A549 (cell line): ENCODE measurements at regions not wholly inside any gene's neighbourhood (a gene's known extent, or its start where the extent isn't known, plus 50 kb on each side); places are given as distances from the start of the nearest gene placed in this dataset.
"Not testable (repeated sequence)": the region's sequence is repeated elsewhere in the genome, so short reads cannot be mapped to it uniquely, and the experiment has no call there.

Experiments
- ATAC-seq, 2 experiments: fragments of 200-7000 bp in 1 of 2; fragments of >200 bp in 1 of 2; cut with Nextera tagmentation in 1 of 2; cut with Tn5 transposase in 1 of 2; 3 replicates each; pipeline versions ENCODE4 v1.8.0 to v1.9.1; 2018 to 2020; ENCODE audit warnings: mild to moderate bottlenecking in 1 of 2, moderate library complexity in 1 of 2
- CTCF ChIA-PET: fragments of 300-600 bp; sonication (Branson Sonifier 250); formaldehyde crosslinking; extraction: SDS; loops from one replicate; lab custom pipeline; 2021; ENCODE audit warnings: antibody characterized with exemption, inconsistent platforms; lab: Yijun Ruan, JAX
- POLR2A ChIA-PET: fragments of 350-600 bp; formaldehyde crosslinking; extraction: SDS; loops from one replicate; lab custom pipeline; 2021; ENCODE audit warnings: antibody characterized with exemption, inconsistent platforms; lab: Yijun Ruan, JAX
- DNase-seq, 2 experiments: peaks; one replicate each; pipeline versions ENCODE4 v3.0.0 to v3.0.0-alpha.2; 2011 to 2016; ENCODE audit warnings: low read depth in 1 of 2, low spot score in 1 of 2
- FAIRE-seq: peaks from 2 replicates; lab custom pipeline; 2011; peaks lifted over from hg19 to GRCh38; lab: Jason Lieb, UNC
- H3K27ac ChIP-seq, 2 experiments: fragments of >200 bp; sonication (Bioruptor Twin); formaldehyde crosslinking; 3 replicates each; pipeline ENCODE4 v1.5.1; 2016 to 2017
- H3K4me1 ChIP-seq: fragments of >200 bp; sonication (Bioruptor Twin); formaldehyde crosslinking; 3 replicates; pipeline ENCODE4 v1.6.1; 2016
- H3K4me2 ChIP-seq: fragments of >200 bp; sonication (Bioruptor Twin); formaldehyde crosslinking; 3 replicates; pipeline ENCODE4 v1.6.1; 2016
- H3K4me3 ChIP-seq: fragments of >200 bp; sonication (Bioruptor Twin); formaldehyde crosslinking; 3 replicates; pipeline ENCODE4 v1.5.1; 2016
- H3K9me3 ChIP-seq: fragments of >200 bp; sonication (Bioruptor Twin); formaldehyde crosslinking; 3 replicates; pipeline ENCODE4 v1.6.1; 2016
- CHD2 ChIP-seq: fragments of 150-350 bp; IDR thresholded peaks from 2 replicates; pipeline ENCODE4 v1.6.1; 2014; ENCODE audit warnings: low read length; ENCODE audit not compliant: partially characterized antibody
- ESRRA ChIP-seq: fragments of 150-350 bp; IDR thresholded peaks from 2 replicates; pipeline ENCODE4 v1.6.1; 2014; ENCODE audit warnings: mild to moderate bottlenecking, low read length, borderline replicate concordance
- HEYL ChIP-seq: fragments of 250-450 bp; sonication (Bioruptor Pico); IDR thresholded peaks from 2 replicates; pipeline ENCODE4 v1.8.0; 2021; ENCODE audit warnings: mild to moderate bottlenecking, moderate library complexity
- HOXA7 ChIP-seq: fragments of 250-450 bp; sonication (Bioruptor Pico); IDR thresholded peaks from 2 replicates; pipeline ENCODE4 v1.5.0; 2020; ENCODE audit warnings: mild to moderate bottlenecking, moderate library complexity
- HOXB13 ChIP-seq: fragments of 250-450 bp; sonication (Bioruptor Pico); IDR thresholded peaks from 2 replicates; pipeline ENCODE4 v1.5.0; 2020; ENCODE audit warnings: low read depth, mild to moderate bottlenecking, moderate library complexity
- HOXB5 ChIP-seq: fragments of 250-450 bp; sonication (Bioruptor Pico); IDR thresholded peaks from 2 replicates; pipeline ENCODE4 v1.5.0; 2020; ENCODE audit warnings: mild to moderate bottlenecking, moderate library complexity
- KDM1A ChIP-seq: fragments of 200-600 bp; sonication (generic); IDR thresholded peaks from 2 replicates; pipeline ENCODE4 v1.6.1; 2016; ENCODE audit warnings: low read depth, mild to moderate bottlenecking
- NFE2L2 ChIP-seq: fragments of 150-350 bp; conservative IDR thresholded peaks from 2 replicates; pipeline ENCODE4 v1.6.1; 2014; ENCODE audit warnings: low read length
- RAD21 ChIP-seq, 2 experiments: fragments of >200 bp in 1 of 2; sonication (Bioruptor Twin) in 1 of 2; formaldehyde crosslinking in 1 of 2; IDR thresholded peaks in 1 of 2; conservative IDR thresholded peaks in 1 of 2; 2 replicates in 1 of 2; 3 replicates in 1 of 2; pipeline ENCODE4 v1.6.1; 2012 to 2018; ENCODE audit warnings: inconsistent platforms in 1 of 2
- RARB ChIP-seq: fragments of 250-450 bp; sonication (Bioruptor Pico); IDR thresholded peaks from 2 replicates; pipeline ENCODE4 v1.8.0; 2021; ENCODE audit warnings: mild to moderate bottlenecking, moderate library complexity
- RNF2 ChIP-seq: fragments of 200-600 bp; sonication (generic); IDR thresholded peaks from 2 replicates; pipeline ENCODE4 v1.6.1; 2016; ENCODE audit warnings: low read depth, mild to moderate bottlenecking, antibody characterized with exemption, moderate library complexity, borderline replicate concordance
- TFCP2L1 ChIP-seq: fragments of 250-450 bp; sonication (Bioruptor Pico); IDR thresholded peaks from 2 replicates; pipeline ENCODE4 v1.5.0; 2021; ENCODE audit warnings: mild to moderate bottlenecking
- ZNF302 ChIP-seq: fragments of 250-450 bp; sonication (Bioruptor Pico); IDR thresholded peaks from 2 replicates; pipeline ENCODE4 v1.9.0; 2021; ENCODE audit warnings: inconsistent platforms, mild to moderate bottlenecking, moderate library complexity
- WGBS: methylation state at CpG from one replicate; pipeline ENCODE4 v1.1.6; 2017; ENCODE audit errors: missing lambda C conversion rate; 5-methylcytosine and 5-hydroxymethylcytosine counted together
- TF ChIP-seq, protein P1 (sequence below): fragments of 150-350 bp; IDR thresholded peaks from 2 replicates; pipeline ENCODE4 v1.6.1; 2014; ENCODE audit warnings: low read depth, mild to moderate bottlenecking, low read length
- TF ChIP-seq, protein P2 (sequence below): fragments of 250-450 bp; sonication (Bioruptor Pico); IDR thresholded peaks from 2 replicates; pipeline ENCODE4 v1.5.0; 2021; ENCODE audit warnings: mild to moderate bottlenecking, moderate library complexity, borderline replicate concordance
- TF ChIP-seq, protein P3 (sequence below): fragments of 250-450 bp; sonication (Bioruptor Pico); IDR thresholded peaks from 2 replicates; pipeline ENCODE4 v1.5.0; 2020; ENCODE audit warnings: low read depth, mild to moderate bottlenecking, moderate library complexity

- no peak for TF ChIP-seq RNF2
- no peak for TF ChIP-seq ESRRA
- no peak for TF ChIP-seq KDM1A
- no peak for TF ChIP-seq HOXA7 (CRISPR knock-in tag)
- Histone ChIP-seq H3K4me3 (no peak overlapping the region), H3K4me2 (no peak overlapping the region), H3K27ac (no peak overlapping the region), H3K9me3 (no peaks in the 10 kb centered on the region), H3K4me1 (no peaks in the 10 kb centered on the region)
- DNase-seq (no peak), ATAC-seq (no peak), FAIRE-seq (no peak)
- ChIA-PET POLR2A (no interaction called here), CTCF (no interaction called here)
- 22% methylated on average over 5 of the region's 5 CpGs for WGBS
Observed at GRCh38 chr2:146978577-146979555, 866.0 kb upstream of the ACVR2A start.

- POLR2A ChIA-PET, DNase-seq, H3K4me3 ChIP-seq, H3K4me2 ChIP-seq, FAIRE-seq, H3K9me3 ChIP-seq, H3K4me1 ChIP-seq, ATAC-seq, CTCF ChIA-PET, H3K27ac ChIP-seq: not testable (repeated sequence)
- WGBS: 21% methylated on average over 4 of the region's 4 CpGs
Observed at GRCh38 chr2:146970981-146971380, 873.8 kb upstream of the ACVR2A start.

GRCh38 chr2:146969703-146970102, 875.1 kb upstream of the ACVR2A start:
- ATAC-seq, FAIRE-seq, H3K4me2 ChIP-seq, H3K27ac ChIP-seq, DNase-seq, POLR2A ChIA-PET, H3K4me3 ChIP-seq, H3K4me1 ChIP-seq, CTCF ChIA-PET, H3K9me3 ChIP-seq: not testable (repeated sequence)
- 27% methylated on average over 3 of the region's 3 CpGs for WGBS

DNA sequence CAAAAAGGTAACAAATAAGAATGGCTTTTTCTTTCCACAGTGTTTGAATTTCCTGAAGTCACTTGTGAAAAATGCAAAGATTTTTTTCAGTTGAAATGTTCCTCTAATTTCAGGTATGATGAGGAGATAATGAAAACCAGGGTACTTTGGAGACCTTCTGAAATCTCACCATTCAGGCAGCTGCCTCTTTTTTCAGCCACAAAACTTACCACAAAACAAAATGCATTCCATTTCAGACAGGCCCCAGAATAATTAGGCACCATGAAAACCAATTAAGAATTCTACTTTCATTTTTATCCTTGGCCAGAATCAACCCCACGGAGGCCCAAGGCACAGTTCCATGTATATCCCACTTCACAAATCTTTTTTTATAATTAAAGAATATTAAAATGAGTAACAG, 880.3 kb upstream of the ACVR2A start:
- ATAC-seq: no peak
- CTCF ChIA-PET: no interaction called here
- POLR2A ChIA-PET: no interaction called here

GRCh38 chr2:146954544-146954943, 890.3 kb upstream of the ACVR2A start:
- TF ChIP-seq, protein P1, sequence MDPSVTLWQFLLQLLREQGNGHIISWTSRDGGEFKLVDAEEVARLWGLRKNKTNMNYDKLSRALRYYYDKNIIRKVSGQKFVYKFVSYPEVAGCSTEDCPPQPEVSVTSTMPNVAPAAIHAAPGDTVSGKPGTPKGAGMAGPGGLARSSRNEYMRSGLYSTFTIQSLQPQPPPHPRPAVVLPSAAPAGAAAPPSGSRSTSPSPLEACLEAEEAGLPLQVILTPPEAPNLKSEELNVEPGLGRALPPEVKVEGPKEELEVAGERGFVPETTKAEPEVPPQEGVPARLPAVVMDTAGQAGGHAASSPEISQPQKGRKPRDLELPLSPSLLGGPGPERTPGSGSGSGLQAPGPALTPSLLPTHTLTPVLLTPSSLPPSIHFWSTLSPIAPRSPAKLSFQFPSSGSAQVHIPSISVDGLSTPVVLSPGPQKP: no peak
- TF ChIP-seq HOXB13 (CRISPR knock-in tag) (no peak), RNF2 (no peak), NFE2L2 (no peak), RAD21 (conservative IDR thresholded peaks at IDR 0.05 in 1 of 2, IDR thresholded peaks at IDR 0.05 in 1 of 2) (no peak), ESRRA (no peak), CHD2 (no peak), ZNF302 (CRISPR knock-in tag) (no peak), KDM1A (no peak), RARB (CRISPR knock-in tag) (no peak), HEYL (CRISPR knock-in tag) (no peak), HOXB5 (CRISPR knock-in tag) (no peak), TFCP2L1 (CRISPR knock-in tag) (no peak)
- TF ChIP-seq, protein P2, sequence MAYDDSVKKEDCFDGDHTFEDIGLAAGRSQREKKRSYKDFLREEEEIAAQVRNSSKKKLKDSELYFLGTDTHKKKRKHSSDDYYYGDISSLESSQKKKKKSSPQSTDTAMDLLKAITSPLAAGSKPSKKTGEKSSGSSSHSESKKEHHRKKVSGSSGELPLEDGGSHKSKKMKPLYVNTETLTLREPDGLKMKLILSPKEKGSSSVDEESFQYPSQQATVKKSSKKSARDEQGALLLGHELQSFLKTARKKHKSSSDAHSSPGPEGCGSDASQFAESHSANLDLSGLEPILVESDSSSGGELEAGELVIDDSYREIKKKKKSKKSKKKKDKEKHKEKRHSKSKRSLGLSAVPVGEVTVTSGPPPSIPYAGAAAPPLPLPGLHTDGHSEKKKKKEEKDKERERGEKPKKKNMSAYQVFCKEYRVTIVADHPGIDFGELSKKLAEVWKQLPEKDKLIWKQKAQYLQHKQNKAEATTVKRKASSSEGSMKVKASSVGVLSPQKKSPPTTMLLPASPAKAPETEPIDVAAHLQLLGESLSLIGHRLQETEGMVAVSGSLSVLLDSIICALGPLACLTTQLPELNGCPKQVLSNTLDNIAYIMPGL (CRISPR knock-in tag): no peak
- TF ChIP-seq, protein P3, sequence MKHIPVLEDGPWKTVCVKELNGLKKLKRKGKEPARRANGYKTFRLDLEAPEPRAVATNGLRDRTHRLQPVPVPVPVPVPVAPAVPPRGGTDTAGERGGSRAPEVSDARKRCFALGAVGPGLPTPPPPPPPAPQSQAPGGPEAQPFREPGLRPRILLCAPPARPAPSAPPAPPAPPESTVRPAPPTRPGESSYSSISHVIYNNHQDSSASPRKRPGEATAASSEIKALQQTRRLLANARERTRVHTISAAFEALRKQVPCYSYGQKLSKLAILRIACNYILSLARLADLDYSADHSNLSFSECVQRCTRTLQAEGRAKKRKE (CRISPR knock-in tag): no peak
- ChIA-PET POLR2A (no interaction called here), CTCF (no interaction called here)
- Histone ChIP-seq H3K9me3 (no peaks in the 10 kb centered on the region), H3K4me2 (no peak overlapping the region), H3K4me1 (no peaks in the 10 kb centered on the region), H3K4me3 (no peak overlapping the region), H3K27ac (no peak overlapping the region)
- DNase-seq (no peak), ATAC-seq (no peak), FAIRE-seq (no peak)
- WGBS: 28% methylated on average over 5 of the region's 5 CpGs

More for the DNA sequence above, 880.3 kb upstream of the ACVR2A start:
- Histone ChIP-seq H3K27ac (no peak overlapping the region), H3K4me1 (no peaks in the 10 kb centered on the region), H3K4me2 (no peak overlapping the region), H3K9me3 (no peaks in the 10 kb centered on the region), H3K4me3 (no peak overlapping the region)
- TF ChIP-seq HOXB13 (CRISPR knock-in tag): no peak
- TF ChIP-seq HEYL (CRISPR knock-in tag): no peak
- no peak for TF ChIP-seq RARB (CRISPR knock-in tag)
- TF ChIP-seq, protein P3 (CRISPR knock-in tag): no peak
- no peak for TF ChIP-seq NFE2L2
- FAIRE-seq (no peak), DNase-seq (no peak)
- WGBS: 2% methylated on average over 1 of the region's 1 CpG
